Vagina (tissue), 2 donors: ENCODE measurements at regions not wholly inside any gene's neighbourhood (a gene's known extent, or its start where the extent isn't known, plus 50 kb on each side); places are given as distances from the start of the nearest gene placed in this dataset.
"Not testable (repeated sequence)": the region's sequence is repeated elsewhere in the genome, so short reads cannot be mapped to it uniquely, and the experiment has no call there.

Experiments
- DNase-seq, 2 donors: peaks; one replicate each; pipeline ENCODE4 v3.0.0-alpha.2; 2017; ENCODE audit errors: extremely low spot score in 2 of 2
- H3K27ac ChIP-seq: fragments of 200-600 bp; sonication (generic); one replicate; pipeline ENCODE4 v1.5.1; 2019
- H3K27me3 ChIP-seq: fragments of 200-600 bp; sonication (generic); one replicate; pipeline ENCODE4 v1.5.1; 2019
- H3K36me3 ChIP-seq, 2 donors: fragments of 200-600 bp; sonication (generic); one replicate each; pipeline ENCODE4 v1.5.1; 2017 to 2019
- H3K4me1 ChIP-seq: fragments of 200-600 bp; sonication (generic); one replicate; pipeline ENCODE4 v1.5.1; 2019
- H3K4me3 ChIP-seq, 2 donors: fragments of 200-600 bp; sonication (generic); 1 replicate in 1 of 2; 2 replicates in 1 of 2; pipeline ENCODE4 v1.5.1; 2016 to 2019
- H3K9me3 ChIP-seq: fragments of 200-600 bp; sonication (generic); one replicate; pipeline ENCODE4 v1.5.1; 2019
- CTCF ChIP-seq, 3 experiments: fragments of 450-650 bp in 2 of 3; fragments of 200-600 bp in 1 of 3; sonication (generic) in 1 of 3; IDR thresholded peaks; one replicate each; pipeline ENCODE4 v1.5.1; 2017 to 2019; ENCODE audit warnings: antibody characterized with exemption in 3 of 3, mild to moderate bottlenecking in 2 of 3, moderate library complexity in 2 of 3
- POLR2A ChIP-seq, 2 donors: fragments of 450-650 bp; IDR thresholded peaks; one replicate each; pipeline ENCODE4 v1.6.1; 2017; ENCODE audit warnings: antibody characterized with exemption in 2 of 2, mild to moderate bottlenecking in 2 of 2, moderate library complexity in 2 of 2
- POLR2AphosphoS5 ChIP-seq, 2 donors: sonication (generic); formaldehyde crosslinking; IDR thresholded peaks; one replicate each; pipeline ENCODE4 v1.9.0; 2017; ENCODE audit warnings: antibody characterized with exemption in 2 of 2, mild to moderate bottlenecking in 2 of 2, low read depth in 1 of 2; ENCODE audit not compliant: insufficient read depth in 1 of 2
- intact Hi-C: fragments of 100-400 bp; cut with DNase I; formaldehyde crosslinking; loops from one replicate; pipeline ENCODE4 v1.15.1; 2023

- DNase-seq = no peak
- intact Hi-C loops = no loop called here
- no peaks in the 10 kb centered on the region for H3K4me1 ChIP-seq
- TF ChIP-seq CTCF (IDR thresholded peaks at IDR 0.05) = no peak
- no peak for TF ChIP-seq POLR2A (IDR thresholded peaks at IDR 0.05)
- no peak for TF ChIP-seq POLR2AphosphoS5 (IDR thresholded peaks at IDR 0.05; ENCODE audit: insufficient read depth in 1 of 2, low read depth in 1 of 2)
- no peak overlapping the region for H3K4me3 ChIP-seq
- no peak overlapping the region for H3K27ac ChIP-seq
- no peaks in the 10 kb centered on the region for H3K27me3 ChIP-seq
- H3K9me3 ChIP-seq = no peaks in the 10 kb centered on the region
- no peaks in the 10 kb centered on the region for H3K36me3 ChIP-seq
Observed at GRCh38 chr5:114146398-114146797, 215.5 kb upstream of the KCNN2 start.

DNA sequence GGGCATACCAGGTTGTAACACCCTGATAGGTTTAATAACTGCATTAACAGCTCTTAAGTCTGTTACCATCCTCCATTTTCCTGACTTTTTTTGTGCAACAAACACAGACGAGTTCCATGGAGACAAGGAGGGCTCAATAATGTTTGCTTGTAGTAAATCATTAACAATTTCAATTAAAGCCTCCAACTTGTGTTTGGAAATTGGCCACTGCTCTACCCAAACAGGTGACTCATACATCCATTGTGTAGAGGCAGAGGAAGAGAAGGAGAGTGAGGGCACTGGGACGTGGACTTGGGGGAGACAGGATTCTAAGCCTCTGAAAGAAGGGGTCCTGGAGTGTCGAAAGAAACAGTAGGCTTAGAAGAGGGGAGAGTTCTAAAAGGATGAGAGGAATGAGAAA, 213.6 kb upstream of the KCNN2 start:
- DNase-seq = no peak
- TF ChIP-seq POLR2AphosphoS5 (IDR thresholded peaks at IDR 0.05; ENCODE audit: insufficient read depth in 1 of 2, low read depth in 1 of 2) = no peak
- no peak for TF ChIP-seq POLR2A (IDR thresholded peaks at IDR 0.05)
- no peak for TF ChIP-seq CTCF (IDR thresholded peaks at IDR 0.05)
- H3K4me1 ChIP-seq = no peaks in the 10 kb centered on the region
- no peak overlapping the region for H3K27ac ChIP-seq
- H3K4me3 ChIP-seq = no peak overlapping the region
- H3K9me3 ChIP-seq = no peaks in the 10 kb centered on the region
- H3K36me3 ChIP-seq = no peaks in the 10 kb centered on the region
- intact Hi-C loops = no loop called here
- H3K27me3 ChIP-seq = no peaks in the 10 kb centered on the region

DNA sequence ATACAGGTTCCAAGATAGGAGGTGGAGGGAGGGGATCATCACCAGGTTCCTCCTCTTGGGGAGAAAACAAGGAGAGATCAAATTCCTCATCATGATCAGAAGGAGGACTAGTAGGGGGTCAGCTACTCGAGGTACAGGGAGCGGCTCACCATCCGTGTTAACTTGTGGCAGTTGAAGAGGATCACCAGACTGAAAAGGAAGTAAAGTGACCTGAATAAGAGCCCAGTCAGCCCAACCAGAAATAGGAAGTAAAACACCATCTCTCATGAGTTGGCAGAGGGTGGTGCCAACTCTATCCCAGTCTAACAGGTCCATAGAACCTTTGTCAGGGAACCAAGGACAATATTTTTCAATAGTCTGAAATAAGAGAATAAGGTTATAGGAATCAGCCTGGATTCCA, 213.1 kb upstream of the KCNN2 start:
- H3K27me3 ChIP-seq, DNase-seq, H3K27ac ChIP-seq, H3K36me3 ChIP-seq, H3K9me3 ChIP-seq, H3K4me3 ChIP-seq, intact Hi-C loops, H3K4me1 ChIP-seq: not testable (repeated sequence)

DNA sequence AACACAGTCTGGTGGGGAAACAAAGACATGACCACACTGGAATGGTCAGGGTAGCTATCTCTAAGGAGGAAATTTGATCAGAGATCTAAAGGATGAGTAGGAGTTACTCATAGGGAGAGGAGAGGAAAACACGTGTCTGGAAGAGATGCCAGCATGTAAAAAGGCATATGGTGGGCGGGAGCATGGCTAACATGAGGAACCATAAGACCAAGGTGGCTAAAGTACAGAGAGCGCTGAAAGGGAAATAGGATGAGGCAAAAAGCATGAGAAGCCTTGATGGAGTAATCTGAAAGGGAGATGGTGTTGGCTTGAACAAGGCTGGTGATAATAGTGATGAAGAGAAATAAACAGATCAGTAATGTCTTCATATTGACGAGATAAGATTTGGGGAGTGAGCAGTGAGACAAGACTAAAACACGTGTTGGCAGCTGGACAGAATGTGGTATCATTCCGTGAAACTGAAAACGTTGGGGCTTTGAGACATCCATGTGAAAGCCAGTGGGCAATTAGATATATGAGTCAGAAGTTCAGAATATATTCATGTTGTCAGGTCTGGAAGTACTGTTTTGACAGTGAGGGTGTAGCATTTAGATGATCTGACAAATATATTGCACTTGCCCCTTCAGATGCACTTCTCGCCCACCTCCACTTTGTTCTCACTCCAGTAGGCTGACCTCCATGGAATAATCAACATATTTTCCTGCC, 209.1 kb upstream of the KCNN2 start:
- TF ChIP-seq POLR2A (IDR thresholded peaks at IDR 0.05) (no peak), CTCF (IDR thresholded peaks at IDR 0.05) (no peak), POLR2AphosphoS5 (IDR thresholded peaks at IDR 0.05; ENCODE audit: insufficient read depth in 1 of 2, low read depth in 1 of 2) (no peak)
- intact Hi-C loops = no loop called here
- H3K27me3 ChIP-seq = no peaks in the 10 kb centered on the region
- no peaks in the 10 kb centered on the region for H3K4me1 ChIP-seq
- no peaks in the 10 kb centered on the region for H3K36me3 ChIP-seq
- H3K4me3 ChIP-seq = no peak overlapping the region
- H3K27ac ChIP-seq = no peak overlapping the region
- H3K9me3 ChIP-seq = no peaks in the 10 kb centered on the region
- DNase-seq = no peak

DNA sequence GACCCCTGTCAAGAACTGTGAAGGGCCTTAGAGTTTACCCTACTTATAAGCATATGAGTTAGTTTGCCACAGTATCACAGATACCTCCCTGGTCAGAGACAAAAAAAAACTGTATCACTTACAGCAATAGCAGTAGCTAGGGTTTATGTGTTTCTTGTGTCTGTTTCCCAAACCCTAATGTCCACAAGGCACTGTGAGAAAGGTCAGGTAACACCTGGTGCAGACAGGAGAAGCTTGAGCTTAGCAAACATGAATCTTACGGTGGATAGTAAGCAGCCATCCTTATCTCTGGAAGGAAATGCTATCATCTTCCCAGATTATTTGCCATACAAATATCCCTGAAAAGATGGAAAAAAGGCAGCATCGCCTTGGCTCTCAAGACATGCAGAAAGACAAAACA, 208.5 kb upstream of the KCNN2 start:
- no peak overlapping the region for H3K27ac ChIP-seq
- intact Hi-C loops = no loop called here
- TF ChIP-seq CTCF (IDR thresholded peaks at IDR 0.05) (no peak), POLR2AphosphoS5 (IDR thresholded peaks at IDR 0.05; ENCODE audit: insufficient read depth in 1 of 2, low read depth in 1 of 2) (no peak), POLR2A (IDR thresholded peaks at IDR 0.05) (no peak)
- no peaks in the 10 kb centered on the region for H3K36me3 ChIP-seq
- no peaks in the 10 kb centered on the region for H3K27me3 ChIP-seq
- no peaks in the 10 kb centered on the region for H3K4me1 ChIP-seq
- no peaks in the 10 kb centered on the region for H3K9me3 ChIP-seq
- DNase-seq = no peak
- H3K4me3 ChIP-seq = no peak overlapping the region
